LNCAP (cell line): ENCODE measurements at regions not wholly inside any gene's neighbourhood (a gene's known extent, or its start where the extent isn't known, plus 50 kb on each side); places are given as distances from the start of the nearest gene placed in this dataset.

Source experiments
- CTCF ChIP-seq: fragments of 450-650 bp; IDR thresholded peaks from 2 replicates; pipeline ENCODE4 v1.5.1; 2017; ENCODE audit warnings: mild to moderate bottlenecking

GRCh38 chr13:71382285-71382684, 484.7 kb downstream of the DACH1 start:
- no peak for TF ChIP-seq CTCF

GRCh38 chr13:71380191-71380590, 486.8 kb downstream of the DACH1 start:
- TF ChIP-seq CTCF, result no peak

- no peak for TF ChIP-seq CTCF
These were observed 487.8 kb downstream of the DACH1 start for GRCh38 chr13:71378961-71379905.

DNA sequence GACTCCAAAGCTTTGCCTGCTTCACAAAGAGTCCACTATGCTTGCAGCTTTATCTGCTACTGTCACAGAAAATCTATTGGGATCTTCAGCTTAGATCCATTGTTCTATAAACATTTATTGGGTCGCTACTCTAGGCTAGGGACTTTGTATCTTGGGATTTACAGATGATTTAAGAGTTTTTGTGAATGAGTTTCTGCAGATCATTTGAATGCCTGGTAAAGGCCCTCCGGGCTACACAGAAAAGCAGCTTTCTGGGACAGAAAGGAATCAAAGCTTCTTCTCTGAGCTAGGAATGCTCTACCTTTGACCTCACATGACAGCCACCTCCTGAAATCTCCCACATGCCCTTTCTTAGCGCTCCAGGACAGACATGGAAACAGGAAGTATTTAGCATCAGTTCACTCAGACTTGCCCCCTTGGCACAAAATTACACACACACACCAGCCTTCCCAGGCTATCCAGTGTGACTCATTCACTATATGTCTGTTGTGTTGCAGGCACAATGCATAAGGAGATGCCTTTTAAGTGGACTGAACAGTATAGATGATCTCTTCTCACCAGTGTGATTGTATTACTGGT, 492.4 kb downstream of the DACH1 start:
- no peak for TF ChIP-seq CTCF

DNA sequence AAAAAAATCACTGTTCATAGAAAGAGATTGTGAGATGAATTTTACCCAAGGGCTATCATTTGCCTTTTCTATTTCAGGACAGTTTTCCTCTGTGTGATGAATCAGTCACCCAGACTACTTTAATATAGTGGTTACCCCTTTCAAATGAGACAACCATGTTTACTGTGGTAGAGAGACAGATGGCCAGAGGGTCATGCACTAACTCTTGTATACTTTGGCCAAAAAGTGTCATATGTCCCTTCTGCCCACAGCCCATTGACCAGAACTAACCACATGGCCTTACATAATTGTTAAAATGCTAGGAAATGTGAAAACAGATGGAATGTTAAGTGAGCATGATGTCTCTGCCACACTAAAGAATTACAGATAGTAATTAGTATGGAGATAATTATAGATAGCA, 498.7 kb downstream of the DACH1 start:
- TF ChIP-seq CTCF, result no peak

DNA sequence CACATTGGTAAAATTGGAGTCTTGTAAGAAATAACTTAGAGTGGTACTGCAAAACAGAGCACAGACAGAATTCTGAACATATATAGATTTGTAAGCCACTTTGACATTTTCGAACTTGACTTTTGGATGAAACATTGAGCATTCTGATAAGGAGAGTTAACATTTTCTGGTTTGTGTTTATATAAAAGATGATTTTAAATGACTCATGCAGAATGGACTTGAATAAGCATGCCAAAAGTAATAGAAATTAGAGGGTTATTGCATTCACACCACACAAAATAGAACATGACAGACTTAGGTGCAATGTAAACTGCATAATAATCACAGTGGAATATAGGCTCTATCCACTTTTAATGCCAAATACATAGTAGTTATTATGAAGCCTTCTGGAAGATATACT, 507.0 kb downstream of the DACH1 start:
- no peak for TF ChIP-seq CTCF

DNA sequence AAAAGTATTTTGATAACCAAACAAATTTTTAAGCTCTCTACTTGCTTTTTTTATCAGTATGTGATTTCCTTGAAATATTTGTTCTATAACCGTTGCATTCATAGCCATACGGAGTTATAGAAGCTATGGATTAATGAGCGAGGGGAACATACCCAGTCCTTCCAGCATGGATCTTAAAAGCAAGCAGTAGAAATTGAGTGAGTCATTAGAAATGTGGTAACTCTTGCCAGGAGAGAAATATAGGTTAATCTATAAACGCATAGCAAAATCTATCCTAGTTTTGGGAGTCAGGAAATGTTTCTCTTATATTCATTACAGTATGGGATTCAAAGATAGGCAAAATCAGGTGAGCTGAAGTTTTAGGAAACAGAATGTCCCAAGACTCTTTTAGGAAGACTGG, 507.4 kb downstream of the DACH1 start:
- TF ChIP-seq CTCF, result no peak
